ENCODE measurements at regions not wholly inside any gene's neighbourhood (a gene's known extent, or its start where the extent isn't known, plus 50 kb on each side); places are given as distances from the start of the nearest gene placed in this dataset.

- TF ChIP-seq POLR2A (IDR thresholded peaks at IDR 0.05; ENCODE audit: low read length) (no peak), GATA1 (IDR thresholded peaks at IDR 0.05; ENCODE audit: low read depth, low read length) (no peak)
Observed at GRCh38 chr4:111837761-111838160, 307.5 kb upstream of the FAM241A start.
